GM23338 (cell line): ENCODE measurements at regions not wholly inside any gene's neighbourhood (a gene's known extent, or its start where the extent isn't known, plus 50 kb on each side); places are given as distances from the start of the nearest gene placed in this dataset.

ENCODE experiments used
- ATAC-seq: fragments of 200-7000 bp; cut with Tn5 transposase; 3 replicates; pipeline ENCODE4 v1.9.1; 2020
- DNase-seq: peaks from one replicate; pipeline ENCODE4 v3.0.0-alpha.2; 2015; ENCODE audit warnings: low spot score
- H2AFZ ChIP-seq: fragments of 200-600 bp; sonication (generic); 2 replicates; pipeline ENCODE4 v1.8.0; 2016; ENCODE audit warnings: antibody characterized with exemption, mild to moderate bottlenecking, moderate library complexity
- H3F3A ChIP-seq: fragments of 200-600 bp; sonication (generic); replicated peaks from 2 replicates; pipeline ENCODE4 v1.8.0; 2017; ENCODE audit warnings: antibody characterized with exemption, mixed run types, low read depth
- H3K27ac ChIP-seq: fragments of 200-600 bp; sonication (generic); 2 replicates; pipeline ENCODE4 v1.6.1; 2016; ENCODE audit warnings: low read depth
- H3K27me3 ChIP-seq: fragments of 200-600 bp; sonication (generic); 2 replicates; pipeline ENCODE4 v1.8.0; 2016; ENCODE audit warnings: mild to moderate bottlenecking, mixed run types, moderate library complexity; ENCODE audit not compliant: insufficient read depth
- H3K36me3 ChIP-seq: fragments of 200-600 bp; sonication (generic); 2 replicates; pipeline ENCODE4 v1.8.0; 2016; ENCODE audit warnings: mild to moderate bottlenecking; ENCODE audit not compliant: insufficient read depth
- H3K4me1 ChIP-seq: fragments of 200-600 bp; sonication (generic); 2 replicates; pipeline ENCODE4 v1.8.0; 2016; ENCODE audit warnings: mild to moderate bottlenecking, moderate library complexity; ENCODE audit not compliant: insufficient read depth
- H3K4me2 ChIP-seq: fragments of 200-600 bp; sonication (generic); 2 replicates; pipeline ENCODE4 v1.7.1; 2017; ENCODE audit warnings: mixed run types
- H3K4me3 ChIP-seq: fragments of 200-600 bp; sonication (generic); 2 replicates; pipeline ENCODE4 v1.6.1; 2016; ENCODE audit warnings: mixed run types
- H3K79me2 ChIP-seq: fragments of 200-600 bp; sonication (generic); replicated peaks from 2 replicates; pipeline ENCODE4 v1.8.0; 2017; ENCODE audit warnings: mild to moderate bottlenecking; ENCODE audit not compliant: insufficient read depth
- H3K9me2 ChIP-seq: fragments of 200-600 bp; sonication (generic); 2 replicates; pipeline ENCODE4 v1.8.0; 2017; ENCODE audit not compliant: insufficient read depth
- H4K20me1 ChIP-seq: fragments of 200-600 bp; sonication (generic); replicated peaks from 2 replicates; pipeline ENCODE4 v1.8.0; 2017; ENCODE audit warnings: mild to moderate bottlenecking; ENCODE audit not compliant: insufficient read depth
- H3K27ac Mint-ChIP-seq: 2 replicates; pipeline ENCODE4 v1.8.0; 2020; ENCODE audit warnings: inconsistent platforms, mild to moderate bottlenecking, moderate library complexity, mixed read lengths
- H3K27me3 Mint-ChIP-seq: 3 replicates; pipeline ENCODE4 v1.8.0; 2022; ENCODE audit warnings: low read depth, mild to moderate bottlenecking, moderate library complexity, mixed read lengths, inconsistent platforms; ENCODE audit not compliant: insufficient read depth, poor library complexity
- H3K36me3 Mint-ChIP-seq: 3 replicates; pipeline ENCODE4 v1.8.0; 2021; ENCODE audit warnings: low read depth, mild to moderate bottlenecking, inconsistent platforms, moderate library complexity, mixed read lengths
- H3K4me1 Mint-ChIP-seq: 3 replicates; pipeline ENCODE4 v1.8.0; 2020; ENCODE audit warnings: mild to moderate bottlenecking, inconsistent platforms, mixed read lengths
- H3K4me3 Mint-ChIP-seq: 3 replicates; pipeline ENCODE4 v1.8.0; 2021; ENCODE audit warnings: moderate library complexity, mild to moderate bottlenecking, inconsistent platforms, mixed read lengths
- H3K9me3 Mint-ChIP-seq: 3 replicates; pipeline ENCODE4 v1.8.0; 2020; ENCODE audit warnings: moderate library complexity, mild to moderate bottlenecking, inconsistent platforms, mixed read lengths
- CTCF ChIP-seq, 2 experiments: fragments of 200-600 bp in 1 of 2; sonication (generic) in 1 of 2; conservative IDR thresholded peaks; 2 replicates each; pipeline versions ENCODE4 v1.5.1 to v1.6.1; 2016 to 2017; ENCODE audit warnings: antibody characterized with exemption in 2 of 2, low read depth in 2 of 2, mild to moderate bottlenecking in 2 of 2, moderate library complexity in 1 of 2
- ETS1 ChIP-seq: IDR thresholded peaks from 2 replicates; pipeline ENCODE4 v1.6.1; 2016; ENCODE audit warnings: antibody characterized with exemption
- EZH2 ChIP-seq: fragments of 200-600 bp; sonication (generic); IDR thresholded peaks from one replicate; pipeline ENCODE4 v1.8.0; 2017; ENCODE audit warnings: antibody characterized with exemption, mild to moderate bottlenecking, low read depth; ENCODE audit not compliant: unreplicated experiment
- EZH2phosphoT487 ChIP-seq: fragments of 200-600 bp; sonication (generic); IDR thresholded peaks from one replicate; pipeline ENCODE4 v1.8.1; 2018; ENCODE audit warnings: antibody characterized with exemption; ENCODE audit not compliant: unreplicated experiment
- JUNB ChIP-seq: IDR thresholded peaks from one replicate; pipeline ENCODE4 v1.6.1; 2016; ENCODE audit warnings: antibody characterized with exemption; ENCODE audit not compliant: unreplicated experiment
- NANOG ChIP-seq: IDR thresholded peaks from 2 replicates; pipeline ENCODE4 v1.6.1; 2016; ENCODE audit warnings: antibody characterized with exemption, borderline replicate concordance
- STAT1 ChIP-seq: IDR thresholded peaks from one replicate; pipeline ENCODE4 v1.6.1; 2016; ENCODE audit warnings: antibody characterized with exemption; ENCODE audit not compliant: unreplicated experiment
- ZNF114 ChIP-seq: fragments of 250-450 bp; sonication (Bioruptor Pico); IDR thresholded peaks from 2 replicates; pipeline ENCODE4 v1.5.0; 2020; ENCODE audit warnings: mild to moderate bottlenecking, moderate library complexity
- ZNF331 ChIP-seq: fragments of 250-450 bp; sonication (Bioruptor Pico); IDR thresholded peaks from 2 replicates; pipeline ENCODE4 v1.5.0; 2020; ENCODE audit warnings: low read depth, mild to moderate bottlenecking, moderate library complexity
- TF ChIP-seq, protein P1 (sequence below): fragments of 250-450 bp; sonication (Bioruptor Pico); IDR thresholded peaks from 2 replicates; pipeline ENCODE4 v1.5.0; 2020; ENCODE audit warnings: mild to moderate bottlenecking, moderate library complexity

GRCh38 chr2:123179526-123179925 is 845.6 kb upstream of the CNTNAP5 start (continued):
- TF ChIP-seq ETS1 (no peak), ZNF114 (CRISPR knock-in tag) (no peak), STAT1 (no peak), ZNF331 (CRISPR knock-in tag) (no peak), JUNB (no peak), NANOG (no peak)

DNA sequence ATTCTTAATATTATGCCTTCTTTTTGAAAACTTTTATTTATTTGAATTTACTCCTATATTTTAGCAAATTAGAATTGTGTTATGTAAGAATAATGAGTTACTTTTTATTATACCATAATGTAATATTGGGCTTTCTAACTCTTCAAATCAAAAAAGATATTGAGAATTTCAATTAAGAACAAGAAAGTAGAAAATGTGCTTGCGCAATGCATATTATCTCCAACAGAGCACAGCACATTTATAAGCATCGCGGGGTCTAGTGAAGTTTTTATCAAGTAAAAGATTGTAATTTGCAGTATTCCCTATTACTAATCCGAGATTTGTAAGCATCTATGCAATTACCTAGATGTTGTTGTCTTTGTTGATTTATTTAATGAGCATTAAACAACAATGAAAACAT is 829.1 kb upstream of the CNTNAP5 start:
- H3K4me1 Mint-ChIP-seq: no peaks in the 10 kb centered on the region
- ATAC-seq: no peak
- Histone ChIP-seq H3K27me3 (no peaks in the 10 kb centered on the region), H4K20me1 (no peaks in the 10 kb centered on the region), H2AFZ (no peak overlapping the region), H3F3A (no peaks in the 10 kb centered on the region), H3K9me2 (no peaks in the 10 kb centered on the region; the same call in 1 of the 2 replicates), H3K4me2 (no peak overlapping the region), H3K79me2 (no peaks in the 10 kb centered on the region), H3K27ac (no peak overlapping the region), H3K4me1 (no peaks in the 10 kb centered on the region), H3K36me3 (no peaks in the 10 kb centered on the region), H3K4me3 (no peak overlapping the region)
- H3K27me3 Mint-ChIP-seq: no peaks in the 10 kb centered on the region
- TF ChIP-seq EZH2 (no peak), EZH2phosphoT487 (no peak)
- no peak overlapping the region for H3K4me3 Mint-ChIP-seq
- DNase-seq: no peak
- H3K27ac Mint-ChIP-seq: no peak overlapping the region
- H3K36me3 Mint-ChIP-seq: no peaks in the 10 kb centered on the region
- H3K9me3 Mint-ChIP-seq: no peaks in the 10 kb centered on the region; the same call in 2 of the 3 replicates

DNA sequence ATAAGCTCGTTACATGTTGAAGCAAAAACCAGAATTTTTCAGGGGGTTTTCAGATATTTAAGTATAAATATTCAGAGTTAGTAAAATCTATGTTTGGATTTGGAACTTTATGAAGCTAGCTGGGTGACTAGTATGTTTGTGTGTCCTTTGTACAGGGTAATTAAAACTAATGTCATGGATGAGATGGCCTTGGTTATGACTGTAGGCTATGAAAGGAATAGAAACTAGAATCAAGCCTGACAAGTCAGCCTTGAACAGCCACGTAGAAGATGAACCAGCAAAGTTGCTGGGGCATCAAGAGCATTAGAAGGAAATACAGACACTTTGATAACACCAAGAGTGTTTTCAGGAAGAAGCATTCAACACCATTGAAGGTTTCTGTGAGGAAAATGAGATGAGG is 825.1 kb upstream of the CNTNAP5 start:
- ATAC-seq: no peak

More for the DNA sequence above, 825.1 kb upstream of the CNTNAP5 start:
- Mint-ChIP-seq H3K27me3 (peaks cover 5% of the 10 kb centered on the region), H3K9me3 (peaks cover 9% of the 10 kb centered on the region; the same call in 1 of the 3 replicates), H3K4me1 (no peaks in the 10 kb centered on the region), H3K27ac (no peak overlapping the region), H3K36me3 (peaks cover 3% of the 10 kb centered on the region; the same call in 1 of the 3 replicates), H3K4me3 (no peak overlapping the region)
- no peak overlapping the region for H3K4me2 ChIP-seq
- no peak overlapping the region for H3K4me3 ChIP-seq
- DNase-seq: no peak
- no peaks in the 10 kb centered on the region for H3K9me2 ChIP-seq
- H3K27me3 ChIP-seq: no peaks in the 10 kb centered on the region
- H3K36me3 ChIP-seq: no peaks in the 10 kb centered on the region
- TF ChIP-seq EZH2: no peak
- TF ChIP-seq CTCF (conservative IDR thresholded peaks at IDR 0.05; ENCODE audit: low read depth in 2 of 2): no peak
- TF ChIP-seq ZNF331 (CRISPR knock-in tag): no peak
- TF ChIP-seq ETS1: no peak
- no peak for TF ChIP-seq STAT1
- TF ChIP-seq, protein P1, sequence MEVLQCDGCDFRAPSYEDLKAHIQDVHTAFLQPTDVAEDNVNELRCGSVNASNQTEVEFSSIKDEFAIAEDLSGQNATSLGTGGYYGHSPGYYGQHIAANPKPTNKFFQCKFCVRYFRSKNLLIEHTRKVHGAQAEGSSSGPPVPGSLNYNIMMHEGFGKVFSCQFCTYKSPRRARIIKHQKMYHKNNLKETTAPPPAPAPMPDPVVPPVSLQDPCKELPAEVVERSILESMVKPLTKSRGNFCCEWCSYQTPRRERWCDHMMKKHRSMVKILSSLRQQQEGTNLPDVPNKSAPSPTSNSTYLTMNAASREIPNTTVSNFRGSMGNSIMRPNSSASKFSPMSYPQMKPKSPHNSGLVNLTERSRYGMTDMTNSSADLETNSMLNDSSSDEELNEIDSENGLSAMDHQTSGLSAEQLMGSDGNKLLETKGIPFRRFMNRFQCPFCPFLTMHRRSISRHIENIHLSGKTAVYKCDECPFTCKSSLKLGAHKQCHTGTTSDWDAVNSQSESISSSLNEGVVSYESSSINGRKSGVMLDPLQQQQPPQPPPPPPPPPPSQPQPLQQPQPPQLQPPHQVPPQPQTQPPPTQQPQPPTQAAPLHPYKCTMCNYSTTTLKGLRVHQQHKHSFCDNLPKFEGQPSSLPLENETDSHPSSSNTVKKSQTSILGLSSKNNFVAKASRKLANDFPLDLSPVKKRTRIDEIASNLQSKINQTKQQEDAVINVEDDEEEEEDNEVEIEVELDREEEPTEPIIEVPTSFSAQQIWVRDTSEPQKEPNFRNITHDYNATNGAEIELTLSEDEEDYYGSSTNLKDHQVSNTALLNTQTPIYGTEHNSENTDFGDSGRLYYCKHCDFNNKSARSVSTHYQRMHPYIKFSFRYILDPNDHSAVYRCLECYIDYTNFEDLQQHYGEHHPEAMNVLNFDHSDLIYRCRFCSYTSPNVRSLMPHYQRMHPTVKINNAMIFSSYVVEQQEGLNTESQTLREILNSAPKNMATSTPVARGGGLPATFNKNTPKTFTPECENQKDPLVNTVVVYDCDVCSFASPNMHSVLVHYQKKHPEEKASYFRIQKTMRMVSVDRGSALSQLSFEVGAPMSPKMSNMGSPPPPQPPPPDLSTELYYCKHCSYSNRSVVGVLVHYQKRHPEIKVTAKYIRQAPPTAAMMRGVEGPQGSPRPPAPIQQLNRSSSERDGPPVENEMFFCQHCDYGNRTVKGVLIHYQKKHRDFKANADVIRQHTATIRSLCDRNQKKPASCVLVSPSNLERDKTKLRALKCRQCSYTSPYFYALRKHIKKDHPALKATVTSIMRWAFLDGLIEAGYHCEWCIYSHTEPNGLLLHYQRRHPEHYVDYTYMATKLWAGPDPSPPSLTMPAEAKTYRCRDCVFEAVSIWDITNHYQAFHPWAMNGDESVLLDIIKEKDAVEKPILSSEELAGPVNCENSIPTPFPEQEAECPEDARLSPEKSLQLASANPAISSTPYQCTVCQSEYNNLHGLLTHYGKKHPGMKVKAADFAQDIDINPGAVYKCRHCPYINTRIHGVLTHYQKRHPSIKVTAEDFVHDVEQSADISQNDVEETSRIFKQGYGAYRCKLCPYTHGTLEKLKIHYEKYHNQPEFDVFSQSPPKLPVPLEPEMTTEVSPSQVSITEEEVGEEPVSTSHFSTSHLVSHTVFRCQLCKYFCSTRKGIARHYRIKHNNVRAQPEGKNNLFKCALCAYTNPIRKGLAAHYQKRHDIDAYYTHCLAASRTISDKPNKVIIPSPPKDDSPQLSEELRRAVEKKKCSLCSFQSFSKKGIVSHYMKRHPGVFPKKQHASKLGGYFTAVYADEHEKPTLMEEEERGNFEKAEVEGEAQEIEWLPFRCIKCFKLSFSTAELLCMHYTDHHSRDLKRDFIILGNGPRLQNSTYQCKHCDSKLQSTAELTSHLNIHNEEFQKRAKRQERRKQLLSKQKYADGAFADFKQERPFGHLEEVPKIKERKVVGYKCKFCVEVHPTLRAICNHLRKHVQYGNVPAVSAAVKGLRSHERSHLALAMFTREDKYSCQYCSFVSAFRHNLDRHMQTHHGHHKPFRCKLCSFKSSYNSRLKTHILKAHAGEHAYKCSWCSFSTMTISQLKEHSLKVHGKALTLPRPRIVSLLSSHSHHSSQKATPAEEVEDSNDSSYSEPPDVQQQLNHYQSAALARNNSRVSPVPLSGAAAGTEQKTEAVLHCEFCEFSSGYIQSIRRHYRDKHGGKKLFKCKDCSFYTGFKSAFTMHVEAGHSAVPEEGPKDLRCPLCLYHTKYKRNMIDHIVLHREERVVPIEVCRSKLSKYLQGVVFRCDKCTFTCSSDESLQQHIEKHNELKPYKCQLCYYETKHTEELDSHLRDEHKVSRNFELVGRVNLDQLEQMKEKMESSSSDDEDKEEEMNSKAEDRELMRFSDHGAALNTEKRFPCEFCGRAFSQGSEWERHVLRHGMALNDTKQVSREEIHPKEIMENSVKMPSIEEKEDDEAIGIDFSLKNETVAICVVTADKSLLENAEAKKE (CRISPR knock-in tag): no peak
- no peak for TF ChIP-seq ZNF114 (CRISPR knock-in tag)
- no peak for TF ChIP-seq NANOG
- H3K4me1 ChIP-seq: no peaks in the 10 kb centered on the region
- H4K20me1 ChIP-seq: no peaks in the 10 kb centered on the region
- H2AFZ ChIP-seq: no peak overlapping the region
- H3F3A ChIP-seq: no peaks in the 10 kb centered on the region
- no peak overlapping the region for H3K27ac ChIP-seq
- no peaks in the 10 kb centered on the region for H3K79me2 ChIP-seq
